Endothelial cell of umbilical vein (primary cell): ENCODE measurements at regions not wholly inside any gene's neighbourhood (a gene's known extent, or its start where the extent isn't known, plus 50 kb on each side); places are given as distances from the start of the nearest gene placed in this dataset.

Experiments
- BruUV-seq: library from RNA; stranded (reverse); fragments of 400-500 nt; replicated peaks from 2 replicates; lab custom pipeline; 2021; lab: Mats Ljungman, UMichigan
- CTCF ChIA-PET: fragments of 300-600, 350-600 bp; sonication (Branson Sonifier 250); formaldehyde crosslinking; loops from one replicate; lab custom pipeline; 2021; ENCODE audit warnings: antibody characterized with exemption, inconsistent platforms; lab: Charles Lee
- POLR2A ChIA-PET: fragments of 300-600, 350-600 bp; sonication (Branson Sonifier 250); formaldehyde crosslinking; loops from one replicate; lab custom pipeline; 2021; ENCODE audit warnings: antibody characterized with exemption, inconsistent platforms; lab: Charles Lee
- DNase-seq: peaks from one replicate; pipeline ENCODE4 v3.0.0-alpha.2; 2011; ENCODE audit warnings: low read depth, low spot score
- FAIRE-seq: peaks from 2 replicates; lab custom pipeline; 2011; peaks lifted over from hg19 to GRCh38; lab: Jason Lieb, UNC
- H2AFZ ChIP-seq: 2 replicates; pipeline ENCODE4 v1.6.0; 2012; ENCODE audit warnings: low read depth, low read length, control low read depth, inconsistent platforms
- H3K27ac ChIP-seq: 2 replicates; pipeline ENCODE4 v1.5.1; 2011; ENCODE audit warnings: low read depth, mild to moderate bottlenecking, control low read depth, low read length, moderate library complexity; ENCODE audit not compliant: insufficient read depth
- H3K27me3 ChIP-seq, 2 experiments: 2 replicates each; pipeline versions ENCODE4 v1.6.0 to v1.6.1; 2011; ENCODE audit warnings: low read length in 2 of 2, mixed read lengths in 1 of 2; ENCODE audit not compliant: control insufficient read depth in 2 of 2, insufficient read depth in 2 of 2
- H3K36me3 ChIP-seq, 2 experiments: 2 replicates in 1 of 2; 3 replicates in 1 of 2; pipeline ENCODE4 v1.5.1; 2011; ENCODE audit warnings: low read length in 2 of 2, mild to moderate bottlenecking in 1 of 2, moderate library complexity in 1 of 2; ENCODE audit not compliant: control insufficient read depth in 2 of 2, insufficient read depth in 2 of 2; ENCODE audit errors: extremely low read depth in 1 of 2
- H3K4me1 ChIP-seq: 3 replicates; pipeline ENCODE4 v1.5.1; 2011; ENCODE audit warnings: mild to moderate bottlenecking, low read length; ENCODE audit not compliant: control insufficient read depth, insufficient read depth; ENCODE audit errors: extremely low read depth
- H3K4me2 ChIP-seq: 2 replicates; pipeline ENCODE4 v1.6.1; 2011; ENCODE audit warnings: low read length, control low read depth, mixed read lengths; ENCODE audit not compliant: insufficient read depth
- H3K4me3 ChIP-seq, 3 experiments: fragments of 200-600 bp in 1 of 3; sonication (generic), shearing (Covaris generic) in 1 of 3; replicated peaks in 1 of 3; 2 replicates each; pipeline ENCODE4 v1.5.1; 2011 to 2016; ENCODE audit warnings: control low read depth in 3 of 3, low read length in 3 of 3, mild to moderate bottlenecking in 2 of 3, inconsistent platforms in 1 of 3, low read depth in 1 of 3, moderate library complexity in 1 of 3; ENCODE audit not compliant: insufficient read depth in 1 of 3
- H3K79me2 ChIP-seq: 2 replicates; pipeline ENCODE4 v1.6.0; 2012; ENCODE audit warnings: low read length, inconsistent platforms; ENCODE audit not compliant: control insufficient read depth, insufficient read depth
- H3K9ac ChIP-seq: replicated peaks from 2 replicates; pipeline ENCODE3; 2011; ENCODE audit warnings: low read length, control low read depth; ENCODE audit not compliant: insufficient read depth; ENCODE audit errors: extremely low read depth
- H3K9me1 ChIP-seq: replicated peaks from 3 replicates; pipeline ENCODE4 v1.6.0; 2011; ENCODE audit warnings: mild to moderate bottlenecking, low read length; ENCODE audit not compliant: control insufficient read depth, insufficient read depth; ENCODE audit errors: extremely low read depth
- H3K9me3 ChIP-seq: replicated peaks from 2 replicates; pipeline ENCODE4 v1.5.1; 2012; ENCODE audit warnings: low read length, inconsistent platforms; ENCODE audit not compliant: control insufficient read depth, insufficient read depth
- H4K20me1 ChIP-seq: replicated peaks from 2 replicates; pipeline ENCODE3; 2011; ENCODE audit warnings: mild to moderate bottlenecking, low read length; ENCODE audit not compliant: control insufficient read depth, insufficient read depth; ENCODE audit errors: extremely low read depth
- CTCF ChIP-seq, 2 donors: IDR thresholded peaks; 1 replicate in 1 of 2; 2 replicates in 1 of 2; pipeline ENCODE4 v1.5.1; 2011; ENCODE audit warnings: low read length in 2 of 2, mild to moderate bottlenecking in 2 of 2, moderate library complexity in 2 of 2, control low read depth in 1 of 2, inconsistent platforms in 1 of 2, low read depth in 1 of 2; ENCODE audit not compliant: insufficient read depth in 1 of 2; ENCODE audit errors: extremely low read depth in 1 of 2
- EZH2 ChIP-seq: IDR thresholded peaks from 2 replicates; pipeline ENCODE4 v1.6.1; 2012; ENCODE audit warnings: borderline replicate concordance, low read depth, mild to moderate bottlenecking, moderate library complexity, low read length, inconsistent platforms; ENCODE audit not compliant: severe bottlenecking
- FOS ChIP-seq: IDR thresholded peaks from 2 replicates; pipeline ENCODE4 v1.6.1; 2011; ENCODE audit warnings: mild to moderate bottlenecking, low read length, moderate library complexity, borderline replicate concordance; ENCODE audit not compliant: insufficient read depth
- GATA2 ChIP-seq: IDR thresholded peaks from 2 replicates; pipeline ENCODE4 v1.7.0; 2011; ENCODE audit warnings: low read depth, mild to moderate bottlenecking, moderate library complexity, mixed read lengths, low read length; ENCODE audit not compliant: insufficient read length, insufficient read depth
- JUN ChIP-seq: IDR thresholded peaks from 2 replicates; pipeline ENCODE4 v1.6.1; 2011; ENCODE audit warnings: borderline replicate concordance, low read depth; ENCODE audit not compliant: insufficient read length, insufficient read depth
- MYC ChIP-seq: IDR thresholded peaks from one replicate; pipeline ENCODE4 v1.6.1; 2011; ENCODE audit warnings: mild to moderate bottlenecking, low read depth, low read length
- POLR2A ChIP-seq: IDR thresholded peaks from 2 replicates; pipeline ENCODE4 v1.6.1; 2012; ENCODE audit warnings: low read depth, mild to moderate bottlenecking, control low read depth, low read length
- POLR2AphosphoS5 ChIP-seq: IDR thresholded peaks from 2 replicates; pipeline ENCODE4 v1.6.1; 2012; ENCODE audit warnings: low read depth, mild to moderate bottlenecking, control low read depth, low read length, moderate library complexity; ENCODE audit not compliant: insufficient read depth
- dilution Hi-C: fragments of 300-500 bp; cut with MboI; formaldehyde crosslinking; loops from one replicate; pipeline ENCODE4 v1.15.0; 2019; ENCODE audit warnings: low sequenced_read_pairs; ENCODE audit not compliant: extremely low pct_ligation_motif_present
- intact Hi-C: fragments of 100-400 bp; cut with micrococcal nuclease; formaldehyde crosslinking; loops from one replicate; pipeline ENCODE4 v1.10.0; 2022
- TF ChIP-seq, protein P1 (sequence below): IDR thresholded peaks from 2 replicates; pipeline ENCODE4 v1.6.1; 2011; ENCODE audit not compliant: insufficient read depth, insufficient read length

DNA sequence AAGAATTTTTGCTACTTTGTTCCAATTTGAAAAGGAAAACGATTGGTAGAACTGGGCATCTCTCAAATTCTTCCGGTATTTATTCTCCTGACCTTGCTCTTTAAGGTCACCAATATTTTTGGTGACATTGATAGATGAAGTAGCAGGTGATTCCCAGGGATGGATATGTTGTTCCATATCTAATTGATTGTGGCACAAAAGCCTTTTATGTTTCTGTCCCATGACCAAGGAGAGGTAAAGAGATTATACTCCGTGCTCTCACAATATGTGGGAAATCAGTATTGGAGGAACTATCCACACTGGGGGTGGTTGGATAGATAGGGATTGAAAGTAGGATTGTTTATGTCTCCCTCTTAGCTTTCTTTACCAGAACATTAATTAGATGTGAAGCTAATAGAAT is 61.7 kb upstream of the LRIG3 start:
- no TSS peak for BruUV-seq
- H3K4me2 ChIP-seq = no peak overlapping the region
- intact Hi-C loops (no loop called here), dilution Hi-C loops (no loop called here)
- no peaks in the 10 kb centered on the region for H3K27me3 ChIP-seq
- no peak overlapping the region for H3K9ac ChIP-seq
- no peaks in the 10 kb centered on the region for H4K20me1 ChIP-seq
- TF ChIP-seq GATA2 = no peak
- TF ChIP-seq CTCF (IDR thresholded peaks at IDR 0.05; ENCODE audit: extremely low read depth in 1 of 2, insufficient read depth in 1 of 2, low read depth in 1 of 2, low read length in 2 of 2) = no peak
- TF ChIP-seq FOS = no peak
- no peak for TF ChIP-seq POLR2AphosphoS5
- no peak for TF ChIP-seq JUN
- TF ChIP-seq EZH2 = no peak
- TF ChIP-seq MYC = no peak
- TF ChIP-seq POLR2A = no peak
- TF ChIP-seq, protein P1, sequence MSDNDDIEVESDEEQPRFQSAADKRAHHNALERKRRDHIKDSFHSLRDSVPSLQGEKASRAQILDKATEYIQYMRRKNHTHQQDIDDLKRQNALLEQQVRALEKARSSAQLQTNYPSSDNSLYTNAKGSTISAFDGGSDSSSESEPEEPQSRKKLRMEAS = no peak
- no peak overlapping the region for H3K27ac ChIP-seq
- no peaks in the 10 kb centered on the region for H3K9me1 ChIP-seq
- no peaks in the 10 kb centered on the region for H3K4me1 ChIP-seq
- FAIRE-seq (no peak), DNase-seq (no peak)
- POLR2A ChIA-PET = no interaction called here
- CTCF ChIA-PET = no interaction called here
- no peaks in the 10 kb centered on the region for H3K9me3 ChIP-seq
- no peaks in the 10 kb centered on the region for H3K79me2 ChIP-seq
- H3K36me3 ChIP-seq = no peaks in the 10 kb centered on the region
- H3K4me3 ChIP-seq = no peak overlapping the region
- H2AFZ ChIP-seq = no peak overlapping the region
